GM10266 (cell line): ENCODE measurements at regions not wholly inside any gene's neighbourhood (a gene's known extent, or its start where the extent isn't known, plus 50 kb on each side); places are given as distances from the start of the nearest gene placed in this dataset.

Source experiments
- DNase-seq: peaks from one replicate; pipeline ENCODE4 v3.0.0; 2012; ENCODE audit errors: extremely low spot score
- CTCF ChIP-seq: IDR thresholded peaks from 2 replicates; pipeline ENCODE4 v1.5.1; 2012; ENCODE audit warnings: mild to moderate bottlenecking, low read depth; ENCODE audit not compliant: control insufficient read depth, insufficient read depth; ENCODE audit errors: missing control alignments

GRCh38 chr16:35525979-35526590 is 2066.7 kb downstream of the TP53TG3F start:
- TF ChIP-seq CTCF, result no peak
- DNase-seq, result no peak

- DNase-seq, result no peak
- TF ChIP-seq CTCF, result no peak
Measured at GRCh38 chr16:35532576-35532975, 2073.2 kb downstream of the TP53TG3F start.

- no peak for DNase-seq
- TF ChIP-seq CTCF, result no peak
Measured at GRCh38 chr16:35533683-35534082, 2074.3 kb downstream of the TP53TG3F start.

- DNase-seq, result no peak
- no peak for TF ChIP-seq CTCF
Measured at GRCh38 chr16:35543486-35543885, 2084.1 kb downstream of the TP53TG3F start.

- no peak for TF ChIP-seq CTCF
- DNase-seq, result no peak
Measured at GRCh38 chr16:35552763-35553162, 2093.4 kb downstream of the TP53TG3F start.

GRCh38 chr16:35557731-35558130 is 2098.3 kb downstream of the TP53TG3F start:
- no peak for TF ChIP-seq CTCF
- no peak for DNase-seq

- DNase-seq, result no peak
- no peak for TF ChIP-seq CTCF
Measured at GRCh38 chr16:35559911-35560636, 2100.7 kb downstream of the TP53TG3F start.
